IMR-90 (cell line): ENCODE measurements at regions not wholly inside any gene's neighbourhood (a gene's known extent, or its start where the extent isn't known, plus 50 kb on each side); places are given as distances from the start of the nearest gene placed in this dataset.
A peak's percentile ranks its signal among the peaks of the same experiment; 100 is the strongest.

Source experiments
- ATAC-seq: fragments of 200-7000 bp; cut with Tn5 transposase; 2 replicates; pipeline ENCODE4 v1.9.1; 2020; ENCODE audit warnings: low read depth, mild to moderate bottlenecking, moderate library complexity
- BruUV-seq: library from RNA; stranded (reverse); fragments of 400-500 nt; replicated peaks from 2 replicates; lab custom pipeline; 2021; lab: Mats Ljungman, UMichigan
- CTCF ChIA-PET: fragments of 300-600 bp; formaldehyde crosslinking; extraction: SDS; loops from one replicate; lab custom pipeline; 2021; ENCODE audit warnings: antibody characterized with exemption; lab: Yijun Ruan, JAX
- POLR2A ChIA-PET: fragments of 300-600 bp; sonication (Branson Sonifier 250); formaldehyde crosslinking; loops from one replicate; lab custom pipeline; 2022; ENCODE audit warnings: antibody characterized with exemption; ENCODE audit not compliant: unreplicated experiment; lab: Charles Lee
- DNase-seq: peaks from one replicate; pipeline ENCODE4 v3.0.0; 2013
- H2AFZ ChIP-seq: replicated peaks from 2 replicates; pipeline ENCODE3; 2013; ENCODE audit warnings: low read length, mild to moderate bottlenecking; ENCODE audit not compliant: poor library complexity
- H2AK5ac ChIP-seq: 2 replicates; pipeline ENCODE4 v1.6.1; 2013; ENCODE audit warnings: low read depth, low read length, inconsistent platforms
- H2AK9ac ChIP-seq: replicated peaks from 2 replicates; pipeline ENCODE3; 2013; ENCODE audit warnings: mild to moderate bottlenecking, low read depth, low read length, moderate library complexity; ENCODE audit not compliant: poor library complexity
- H2BK120ac ChIP-seq: 2 replicates; pipeline ENCODE4 v1.6.1; 2013; ENCODE audit warnings: low read depth, low read length, inconsistent platforms
- H2BK15ac ChIP-seq: 3 replicates; pipeline ENCODE4 v1.6.1; 2013; ENCODE audit warnings: low read depth, low read length, inconsistent platforms
- H2BK20ac ChIP-seq: 2 replicates; pipeline ENCODE4 v1.6.1; 2013; ENCODE audit warnings: low read depth, mild to moderate bottlenecking, inconsistent platforms, low read length, moderate library complexity
- H2BK5ac ChIP-seq: 2 replicates; pipeline ENCODE4 v1.6.1; 2013; ENCODE audit warnings: mild to moderate bottlenecking, low read depth, low read length, inconsistent platforms; ENCODE audit not compliant: poor library complexity, severe bottlenecking
- H3K14ac ChIP-seq: replicated peaks from 2 replicates; pipeline ENCODE4 v1.6.1; 2013; ENCODE audit warnings: low read depth, low read length, inconsistent platforms
- H3K18ac ChIP-seq: 2 replicates; pipeline ENCODE4 v1.6.1; 2013; ENCODE audit warnings: low read depth, low read length, control low read depth
- H3K23ac ChIP-seq: 2 replicates; pipeline ENCODE4 v1.6.1; 2013; ENCODE audit warnings: low read depth, low read length, inconsistent platforms
- H3K27ac ChIP-seq: 2 replicates; pipeline ENCODE4 v1.5.1; 2013; ENCODE audit warnings: mild to moderate bottlenecking, control low read depth, low read length; ENCODE audit not compliant: insufficient read depth
- H3K27me3 ChIP-seq: 2 replicates; pipeline ENCODE4 v1.6.1; 2013; ENCODE audit warnings: low read length; ENCODE audit not compliant: control insufficient read depth, insufficient read depth
- H3K36me3 ChIP-seq: 2 replicates; pipeline ENCODE4 v1.6.1; 2013; ENCODE audit warnings: low read length, mixed read lengths; ENCODE audit not compliant: control insufficient read depth, insufficient read depth
- H3K4ac ChIP-seq: 2 replicates; pipeline ENCODE4 v1.6.1; 2013; ENCODE audit warnings: low read depth, low read length, inconsistent platforms
- H3K4me1 ChIP-seq: 2 replicates; pipeline ENCODE4 v1.6.1; 2013; ENCODE audit warnings: low read length, mixed read lengths; ENCODE audit not compliant: control insufficient read depth, insufficient read depth
- H3K4me2 ChIP-seq: 2 replicates; pipeline ENCODE4 v1.6.1; 2013; ENCODE audit warnings: low read depth, mild to moderate bottlenecking, control low read depth, low read length, moderate library complexity
- H3K4me3 ChIP-seq: 2 replicates; pipeline ENCODE4 v1.5.1; 2013; ENCODE audit warnings: low read depth, mild to moderate bottlenecking, control low read depth, low read length, moderate library complexity; ENCODE audit not compliant: insufficient read depth
- H3K56ac ChIP-seq: 2 replicates; pipeline ENCODE4 v1.6.1; 2013; ENCODE audit warnings: low read length, inconsistent platforms; ENCODE audit not compliant: insufficient read depth; ENCODE audit errors: extremely low read depth
- H3K79me1 ChIP-seq, 2 experiments: 2 replicates each; pipeline ENCODE4 v1.6.1; 2013; ENCODE audit warnings: low read length in 2 of 2, inconsistent platforms in 1 of 2, low read depth in 1 of 2
- H3K9ac ChIP-seq: 2 replicates; pipeline ENCODE4 v1.6.1; 2013; ENCODE audit warnings: low read depth, low read length, control low read depth
- H3K9me1 ChIP-seq: 2 replicates; pipeline ENCODE4 v1.6.1; 2013; ENCODE audit warnings: low read length, inconsistent platforms; ENCODE audit not compliant: insufficient read depth
- H3K9me3 ChIP-seq: 2 replicates; pipeline ENCODE4 v1.6.1; 2013; ENCODE audit warnings: low read length; ENCODE audit not compliant: control insufficient read depth, insufficient read depth
- H4K20me1 ChIP-seq: 2 replicates; pipeline ENCODE4 v1.6.1; 2013; ENCODE audit warnings: low read length, inconsistent platforms; ENCODE audit not compliant: insufficient read depth
- H4K5ac ChIP-seq: 2 replicates; pipeline ENCODE4 v1.6.1; 2013; ENCODE audit warnings: mild to moderate bottlenecking, low read depth, low read length, control low read depth
- H4K8ac ChIP-seq, 2 experiments: 2 replicates each; pipeline ENCODE4 v1.6.1; 2013; ENCODE audit warnings: low read depth in 2 of 2, low read length in 2 of 2, control low read depth in 1 of 2, inconsistent platforms in 1 of 2
- H4K91ac ChIP-seq: 2 replicates; pipeline ENCODE4 v1.6.1; 2013; ENCODE audit warnings: low read depth, low read length, inconsistent platforms; ENCODE audit not compliant: insufficient read depth
- CEBPB ChIP-seq: IDR thresholded peaks from 2 replicates; pipeline ENCODE4 v1.6.1; 2012; ENCODE audit warnings: low read depth, low read length, improper control_type of control experiment
- FOS ChIP-seq: fragments of 150-350 bp; IDR thresholded peaks from 2 replicates; pipeline ENCODE4 v1.6.1; 2016; ENCODE audit warnings: low read depth, low read length
- MAFK ChIP-seq: IDR thresholded peaks from 2 replicates; pipeline ENCODE4 v1.6.1; 2012; ENCODE audit warnings: low read depth, low read length, improper control_type of control experiment
- POLR2A ChIP-seq: IDR thresholded peaks from 2 replicates; pipeline ENCODE4 v1.6.1; 2012; ENCODE audit warnings: mild to moderate bottlenecking, low read depth, low read length
- RFX5 ChIP-seq: IDR thresholded peaks from 2 replicates; pipeline ENCODE4 v1.8.0; 2012; ENCODE audit warnings: low read depth, mild to moderate bottlenecking, low read length, moderate library complexity
- SMC3 ChIP-seq: fragments of 150-350 bp; IDR thresholded peaks from 2 replicates; pipeline ENCODE4 v1.6.1; 2016; ENCODE audit warnings: low read depth, mild to moderate bottlenecking, antibody characterized with exemption, low read length, moderate library complexity
- USF2 ChIP-seq: fragments of 150-350 bp; IDR thresholded peaks from 2 replicates; pipeline ENCODE4 v1.6.1; 2017; ENCODE audit warnings: mild to moderate bottlenecking, antibody characterized with exemption, low read length, low read depth
- WGBS, 2 experiments: methylation state at CpG; one replicate each; pipeline versions ENCODE4 v1.1.5 to v1.1.7; 2013; ENCODE audit warnings: missing lambda C conversion rate in 2 of 2; ENCODE audit not compliant: insufficient read length in 1 of 2; ENCODE audit errors: extremely low coverage in 2 of 2; 5-methylcytosine and 5-hydroxymethylcytosine counted together
- dilution Hi-C: fragments of 300-500 bp; cut with HindIII; formaldehyde crosslinking; loops from one replicate; pipeline ENCODE4 v1.14.3; 2018; ENCODE audit warnings: low sequenced_read_pairs; ENCODE audit not compliant: unreplicated experiment
- in situ Hi-C: fragments of 300-500 bp; cut with MboI; formaldehyde crosslinking; loops from 3 replicates; pipeline ENCODE4 v1.14.3; 2019; ENCODE audit warnings: low sequenced_read_pairs, inconsistent platforms, mixed read lengths
- intact Hi-C: fragments of 100-400 bp; cut with micrococcal nuclease; formaldehyde crosslinking; loops from 2 replicates; pipeline ENCODE4 v1.10.0; 2022

DNA sequence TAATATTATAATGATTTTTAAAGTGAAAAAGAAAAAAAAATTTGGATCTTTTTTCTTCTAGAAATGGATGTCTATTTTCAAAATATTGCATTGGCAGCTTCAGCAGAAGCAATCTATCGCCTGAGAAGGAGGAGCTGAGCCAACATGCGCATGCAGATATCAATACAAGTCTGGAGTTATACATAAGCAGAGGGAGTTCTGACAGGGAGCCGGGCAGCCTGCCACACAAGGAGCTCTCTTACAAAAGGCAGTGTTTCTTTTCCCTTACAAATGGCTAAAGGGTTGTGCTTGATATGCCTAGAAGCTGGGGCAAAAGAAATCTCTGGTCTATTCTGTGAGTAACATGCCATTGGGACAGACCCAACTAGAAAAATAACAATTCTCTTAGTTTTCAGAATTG lies 291.9 kb upstream of the TRIB2 start:
- Histone ChIP-seq H4K8ac (no peak overlapping the region), H3K79me1 (no peaks in the 10 kb centered on the region), H3K4me2 (no peak overlapping the region), H2BK15ac (no peak overlapping the region), H2AK5ac (no peak overlapping the region), H3K4me3 (no peak overlapping the region), H3K9me3 (no peaks in the 10 kb centered on the region), H3K9me1 (peaks cover 12% of the 10 kb centered on the region), H3K27ac (no peak overlapping the region), H3K4ac (no peak overlapping the region), H3K18ac (no peak overlapping the region), H2BK120ac (no peak overlapping the region), H3K56ac (no peak overlapping the region), H3K27me3 (no peaks in the 10 kb centered on the region), H2AK9ac (no peak overlapping the region), H3K14ac (no peak overlapping the region), H4K91ac (no peak overlapping the region), H4K20me1 (no peaks in the 10 kb centered on the region), H2AFZ (no peak overlapping the region), H3K23ac (no peak overlapping the region), H2BK20ac (no peak overlapping the region), H2BK5ac (no peak overlapping the region), H3K36me3 (no peaks in the 10 kb centered on the region), H3K4me1 (peaks cover 15% of the 10 kb centered on the region), H4K5ac (no peak overlapping the region), H3K9ac (no peak overlapping the region)
- no CpG with 5 or more reads among the region's 3 CpGs for WGBS, 2 experiments
- ChIA-PET CTCF (no interaction called here), POLR2A (no interaction called here)
- TF ChIP-seq FOS (no peak), SMC3 (no peak), USF2 (no peak), RFX5 (no peak), MAFK (no peak), CEBPB (no peak), POLR2A (no peak)
- dilution Hi-C loops (no loop called here), in situ Hi-C loops (no loop called here), intact Hi-C loops (no loop called here)
- ATAC-seq (no peak), DNase-seq (peak; percentile 58)
- BruUV-seq, result no TSS peak
